GM18909 (cell line): ENCODE measurements at regions not wholly inside any gene's neighbourhood (a gene's known extent, or its start where the extent isn't known, plus 50 kb on each side); places are given as distances from the start of the nearest gene placed in this dataset.

Source experiments
- ATAC-seq: cut with Tn5 transposase; IDR thresholded peaks from one replicate; pipeline ENCODE4 v1.9.1; 2021; ENCODE audit warnings: mild to moderate bottlenecking; ENCODE audit not compliant: unreplicated experiment, poor library complexity

DNA sequence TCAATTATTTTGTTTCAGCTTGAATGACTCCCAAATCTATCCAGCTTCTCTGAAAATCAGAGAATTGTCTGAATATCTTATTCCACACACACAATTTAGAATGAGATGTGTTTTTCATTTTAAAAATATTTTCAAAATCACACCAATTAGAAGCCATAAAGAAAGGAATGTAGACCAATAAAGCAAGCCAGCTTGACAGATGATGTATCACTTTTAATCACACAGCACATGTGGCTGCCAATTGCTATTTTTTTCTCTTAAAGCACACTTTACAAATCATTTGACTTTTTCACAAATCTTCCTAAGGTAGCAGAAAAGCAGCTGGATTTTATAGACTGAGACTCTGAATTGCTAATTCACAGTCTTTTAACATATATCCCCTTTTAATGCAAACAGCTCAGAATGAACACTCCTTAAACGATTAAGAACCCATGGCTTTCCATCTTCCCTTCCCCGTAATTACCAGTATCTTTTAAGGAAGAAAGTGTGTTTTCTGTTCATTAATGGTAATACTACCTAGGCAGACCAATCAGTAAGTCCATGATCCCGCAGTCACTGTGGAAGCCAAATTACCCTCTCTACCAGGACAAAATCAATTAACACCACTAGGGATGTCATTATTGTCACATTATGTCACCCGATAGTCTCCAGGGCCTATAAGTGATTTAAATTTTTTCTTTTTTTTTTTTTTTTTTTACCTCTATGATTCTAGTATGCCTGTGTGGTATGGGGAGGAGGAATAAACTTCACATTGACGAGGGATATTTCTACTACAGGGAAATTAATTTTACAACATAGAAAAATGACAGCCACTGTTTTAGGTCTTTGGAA, 250.0 kb upstream of the VEPH1 start:
- no peak for ATAC-seq

DNA sequence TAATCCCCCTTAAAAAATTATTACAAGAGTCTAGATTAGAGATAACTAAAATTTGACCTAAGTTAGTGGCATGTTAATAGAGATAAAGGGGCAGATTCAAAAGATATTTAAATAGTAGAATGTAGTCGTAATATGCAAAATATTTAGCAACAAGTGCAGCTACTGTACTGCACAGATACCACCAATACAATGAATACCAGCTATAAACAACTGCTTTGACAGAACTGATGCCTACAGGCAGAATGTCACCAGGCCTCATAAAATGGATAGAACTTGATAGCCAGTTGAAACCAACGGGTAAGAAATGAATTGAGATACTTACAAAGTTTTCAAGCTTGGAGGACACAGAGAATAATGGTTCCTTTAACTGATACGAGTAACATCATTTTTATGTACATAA, 249.3 kb upstream of the VEPH1 start:
- ATAC-seq: no peak

DNA sequence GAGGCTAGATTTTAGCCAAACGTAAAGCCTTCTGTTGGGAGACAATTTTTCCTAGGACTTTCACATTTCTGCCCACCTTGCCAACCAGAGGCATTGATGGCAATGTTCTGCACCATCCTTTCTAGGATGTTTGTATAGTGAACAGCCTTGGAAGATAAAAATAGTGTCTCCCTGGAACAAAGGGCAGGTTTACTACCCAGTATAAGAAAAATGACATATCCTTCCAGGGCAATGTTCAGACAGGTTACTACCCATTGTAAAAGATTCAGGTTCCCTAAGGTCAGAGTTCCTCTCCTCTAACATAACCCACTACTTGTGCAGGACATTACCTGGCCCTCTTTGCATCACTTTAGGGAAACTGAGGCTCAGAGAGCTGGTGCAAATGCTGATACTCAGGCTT, 248.2 kb upstream of the VEPH1 start:
- no peak for ATAC-seq

DNA sequence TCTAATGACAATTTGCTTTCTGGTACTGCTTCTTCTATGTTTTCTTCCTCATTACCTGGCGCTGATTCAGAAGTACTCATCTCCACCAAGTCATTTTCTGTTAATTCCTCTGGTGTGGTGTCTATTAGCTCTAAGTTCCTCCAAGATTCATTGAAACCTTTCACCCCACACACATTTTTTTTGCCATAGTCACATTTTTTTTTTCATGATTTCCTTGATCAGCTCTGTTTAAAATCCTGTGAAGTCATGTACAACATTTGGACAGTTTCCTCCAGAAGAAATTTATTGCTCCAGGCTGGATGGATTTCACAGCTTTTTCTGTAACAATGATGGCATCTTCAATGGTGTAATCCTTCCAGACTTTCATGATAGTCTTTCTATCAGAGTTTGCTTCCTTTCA, 243.2 kb upstream of the VEPH1 start:
- ATAC-seq: no peak

- no peak for ATAC-seq
Measured at GRCh38 chr3:157741607-157742006, 238.4 kb upstream of the VEPH1 start.

DNA sequence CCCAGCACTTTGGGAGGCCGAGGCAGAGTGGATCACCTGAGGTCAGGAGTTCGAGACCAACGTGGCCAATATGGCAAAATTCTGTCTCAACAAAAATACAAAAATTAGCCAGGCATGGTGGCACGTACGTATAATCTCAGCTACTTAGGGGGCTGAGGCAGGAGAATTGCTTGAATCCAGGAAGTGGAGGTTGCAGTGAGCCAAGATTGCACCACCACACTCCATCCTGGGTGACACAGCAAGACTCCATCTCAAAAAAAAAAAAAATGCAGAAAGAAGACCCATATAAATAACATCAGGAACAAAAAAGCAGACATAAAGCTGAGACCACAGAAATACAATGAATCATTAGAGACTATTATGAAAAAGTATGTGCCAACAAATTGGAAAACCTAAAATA, 235.2 kb upstream of the VEPH1 start:
- no peak for ATAC-seq

DNA sequence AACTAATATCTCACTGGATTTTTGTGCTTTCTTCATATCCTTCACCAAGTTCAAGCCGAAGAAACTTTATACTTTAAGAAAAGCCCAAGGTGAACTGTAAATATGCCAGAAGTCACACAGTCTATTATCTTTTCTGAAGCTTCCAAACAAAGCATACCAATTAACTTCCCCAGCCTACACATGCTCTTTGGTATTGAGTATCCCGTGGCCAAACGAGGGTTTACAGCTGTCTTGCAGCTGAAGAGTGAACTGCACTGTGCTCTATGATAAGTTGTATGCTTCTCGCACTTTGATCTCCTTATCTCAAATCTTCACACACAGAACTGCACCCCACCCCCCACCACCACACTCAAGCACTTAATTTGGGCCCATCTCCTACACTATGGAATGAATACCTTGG, 215.6 kb upstream of the VEPH1 start:
- ATAC-seq: no peak

GRCh38 chr3:157713101-157713500, 209.9 kb upstream of the VEPH1 start:
- ATAC-seq: no peak

DNA sequence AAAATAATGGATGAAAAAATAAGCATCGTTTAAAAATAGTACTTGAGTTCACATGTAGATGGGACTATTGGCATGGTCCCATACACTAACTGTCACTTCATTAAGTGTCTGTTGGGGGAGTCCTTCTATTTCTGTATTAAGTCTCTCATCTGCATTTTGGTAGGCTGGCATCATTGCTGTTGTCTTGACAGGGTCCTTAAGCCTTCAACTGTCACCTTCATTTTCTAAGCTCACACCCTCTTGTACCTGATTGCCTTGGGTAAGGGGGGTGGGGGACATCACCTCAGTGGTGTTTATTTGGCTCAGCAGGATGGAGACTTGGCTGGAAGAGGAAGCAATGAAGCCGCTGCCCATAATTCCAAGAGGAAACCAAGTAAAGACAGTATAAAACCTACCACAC, 202.0 kb upstream of the VEPH1 start:
- ATAC-seq: no peak

GRCh38 chr3:157700405-157700804, 197.2 kb upstream of the VEPH1 start:
- ATAC-seq: no peak

DNA sequence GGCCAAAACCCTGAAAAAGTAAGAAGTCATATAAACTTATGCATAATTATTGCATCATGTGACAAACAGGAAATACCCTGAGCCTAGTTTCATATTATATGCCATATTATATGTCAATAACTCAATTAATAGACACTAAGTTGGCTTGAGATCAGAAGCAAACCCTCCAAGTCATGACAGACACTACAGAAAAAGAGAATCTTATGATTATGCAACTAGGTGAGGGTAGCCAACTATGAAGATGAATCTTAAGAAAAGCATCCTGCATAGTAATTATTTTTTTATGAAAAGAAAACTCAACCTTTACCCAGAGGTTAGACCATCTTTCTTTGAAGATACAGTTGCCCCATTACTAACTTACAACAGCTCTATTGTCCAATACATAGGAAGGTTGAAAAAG, 192.4 kb upstream of the VEPH1 start:
- no peak for ATAC-seq

- no peak for ATAC-seq
Measured at GRCh38 chr3:157695103-157695502, 191.9 kb upstream of the VEPH1 start.

GRCh38 chr3:157693762-157694161, 190.5 kb upstream of the VEPH1 start:
- no peak for ATAC-seq

GRCh38 chr3:157692468-157692867, 189.3 kb upstream of the VEPH1 start:
- ATAC-seq: peak; percentile 81

- no peak for ATAC-seq
Measured at GRCh38 chr3:157683668-157684067, 180.5 kb upstream of the VEPH1 start.

- ATAC-seq: no peak
Measured at GRCh38 chr3:157672061-157672460, 168.8 kb upstream of the VEPH1 start.

GRCh38 chr3:157671656-157672055, 168.4 kb upstream of the VEPH1 start:
- ATAC-seq: no peak

DNA sequence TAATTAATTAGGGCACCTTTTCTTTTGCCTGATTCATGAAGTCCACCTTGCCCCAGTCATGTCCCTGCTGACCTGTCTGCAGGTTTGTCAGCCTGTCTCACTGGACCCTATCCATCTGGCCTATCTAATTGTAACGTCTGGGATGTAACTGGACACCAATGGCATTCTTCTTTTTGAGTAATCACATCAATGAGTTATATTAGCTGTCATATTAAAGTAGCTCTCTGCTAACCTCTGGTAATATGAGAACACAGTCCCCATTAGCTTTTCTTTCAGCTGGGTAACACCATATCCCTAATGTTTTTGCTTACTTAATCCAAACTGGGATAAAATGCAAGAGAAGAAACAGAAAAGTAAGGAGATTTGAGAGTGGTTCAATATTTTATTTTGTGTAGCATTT, 166.2 kb upstream of the VEPH1 start:
- ATAC-seq: no peak

DNA sequence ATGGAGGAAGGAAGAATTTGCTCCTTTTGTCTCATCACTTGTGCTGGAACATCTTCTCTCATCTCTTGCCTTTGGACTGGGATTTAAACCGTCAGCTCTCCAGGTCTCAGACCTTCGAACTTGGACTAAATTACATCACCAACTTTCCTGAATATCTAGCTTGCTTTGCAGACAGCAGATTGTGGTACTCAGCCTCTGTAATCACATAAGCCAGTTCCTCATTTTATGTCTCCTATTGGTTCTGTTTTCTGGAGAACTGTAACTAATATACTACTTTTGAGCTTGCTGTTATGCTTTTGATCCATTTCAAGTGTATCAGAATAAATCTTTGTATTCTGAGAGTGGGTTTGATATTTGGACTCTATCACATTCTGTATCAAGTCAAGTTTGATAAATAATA, 164.3 kb upstream of the VEPH1 start:
- ATAC-seq: no peak

DNA sequence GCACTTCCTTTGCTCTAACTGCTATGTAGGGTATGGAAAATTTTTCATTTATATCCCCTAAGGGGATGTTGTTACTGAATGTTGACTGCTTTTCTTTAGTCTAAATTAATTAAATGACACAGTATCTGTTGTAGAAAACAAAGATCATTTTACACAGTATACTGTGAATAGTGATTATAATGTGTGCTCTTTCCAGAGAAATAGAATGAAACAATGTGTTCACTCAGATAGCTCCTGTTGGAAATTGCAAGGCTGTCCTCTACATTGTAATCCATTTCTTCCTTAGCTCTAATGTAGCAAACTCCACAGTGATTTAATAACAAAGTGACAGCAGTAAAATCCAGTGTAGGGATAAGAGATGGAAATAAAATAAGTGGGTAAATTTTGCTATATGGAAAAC, 159.0 kb upstream of the VEPH1 start:
- ATAC-seq: no peak

DNA sequence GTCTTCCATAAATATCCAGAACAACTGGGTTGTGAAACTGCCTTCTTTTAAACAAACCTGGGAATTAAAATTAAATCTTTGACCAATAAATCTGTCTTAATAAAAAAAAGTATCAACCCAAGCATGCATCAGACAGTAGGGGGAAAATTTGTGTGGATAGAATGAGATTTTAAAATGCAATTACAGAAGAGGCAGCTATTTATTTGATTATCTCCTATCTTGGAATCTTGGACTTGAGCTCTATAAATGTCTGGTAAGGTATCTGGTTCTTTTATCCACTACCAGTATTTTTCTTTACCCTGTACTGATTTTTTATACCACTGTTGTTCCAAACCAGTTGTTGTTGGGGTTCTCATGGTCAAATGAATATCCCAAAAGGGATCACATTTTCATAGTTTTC, 157.6 kb upstream of the VEPH1 start:
- no peak for ATAC-seq

- ATAC-seq: no peak
Measured at GRCh38 chr3:157652366-157652765, 149.2 kb upstream of the VEPH1 start.

DNA sequence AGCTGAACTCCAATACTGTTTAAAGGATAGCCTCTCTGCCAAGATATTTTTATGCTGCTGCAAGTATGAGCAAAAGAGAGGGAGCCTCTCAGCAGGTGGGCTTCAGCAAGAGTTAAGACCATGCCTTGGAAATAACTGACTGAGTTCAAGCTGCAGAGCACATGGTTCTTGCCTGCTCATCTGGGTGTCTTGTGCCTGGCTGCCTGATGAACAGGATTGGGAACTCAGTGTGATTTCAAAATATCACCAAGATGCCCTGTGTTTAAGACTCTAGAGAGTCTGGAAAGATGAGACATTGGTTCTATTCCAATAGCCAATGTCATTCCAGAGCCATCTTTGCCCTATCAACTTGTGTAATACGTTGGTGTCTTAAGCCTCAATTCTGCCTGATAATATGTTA, 147.5 kb upstream of the VEPH1 start:
- ATAC-seq: no peak
